OCI-LY7 (cell line): ENCODE measurements at regions not wholly inside any gene's neighbourhood (a gene's known extent, or its start where the extent isn't known, plus 50 kb on each side); places are given as distances from the start of the nearest gene placed in this dataset.

ENCODE experiments used
- BruUV-seq: library from RNA; stranded (reverse); fragments of 400-500 nt; replicated peaks from 2 replicates; lab custom pipeline; 2021; lab: Mats Ljungman, UMichigan
- CTCF ChIA-PET: fragments of 300-600 bp; sonication (Branson Sonifier 250); formaldehyde crosslinking; loops from one replicate; lab custom pipeline; 2022; ENCODE audit warnings: antibody characterized with exemption; ENCODE audit not compliant: unreplicated experiment; lab: Charles Lee
- POLR2A ChIA-PET: fragments of 300-600 bp; sonication (Branson Sonifier 250); formaldehyde crosslinking; loops from one replicate; lab custom pipeline; 2022; ENCODE audit warnings: antibody characterized with exemption; lab: Charles Lee
- DNase-seq: peaks from one replicate; pipeline ENCODE4 v3.0.0-alpha.2; 2015; ENCODE audit warnings: low spot score
- H2AFZ ChIP-seq: fragments of 200-600 bp; sonication (generic), shearing (Covaris generic); 2 replicates; pipeline ENCODE4 v1.6.1; 2014; ENCODE audit warnings: mild to moderate bottlenecking, antibody characterized with exemption, low read length, moderate library complexity
- H3K27ac ChIP-seq: fragments of 200-600 bp; sonication (generic); 2 replicates; pipeline ENCODE4 v1.5.1; 2014; ENCODE audit warnings: mixed run types, low read depth, mild to moderate bottlenecking, moderate library complexity, low read length, inconsistent platforms; ENCODE audit not compliant: poor library complexity, severe bottlenecking
- H3K36me3 ChIP-seq: fragments of 200-600 bp; sonication (generic); 2 replicates; pipeline ENCODE4 v1.6.1; 2014; ENCODE audit warnings: mild to moderate bottlenecking, antibody characterized with exemption, low read length, moderate library complexity, mixed read lengths; ENCODE audit not compliant: insufficient read depth
- H3K4me1 ChIP-seq: fragments of 200-600 bp; sonication (generic); 2 replicates; pipeline ENCODE4 v1.5.1; 2014; ENCODE audit warnings: mild to moderate bottlenecking, low read length; ENCODE audit not compliant: insufficient read depth, poor library complexity, severe bottlenecking
- H3K4me2 ChIP-seq: fragments of 200-600 bp; sonication (generic); 2 replicates; pipeline ENCODE4 v1.6.1; 2014; ENCODE audit warnings: mild to moderate bottlenecking, low read length
- H3K4me3 ChIP-seq: fragments of 200-600 bp; sonication (generic); 2 replicates; pipeline ENCODE4 v1.5.1; 2014; ENCODE audit warnings: mild to moderate bottlenecking, low read depth, low read length; ENCODE audit not compliant: poor library complexity, severe bottlenecking
- H3K79me2 ChIP-seq: fragments of 200-600 bp; sonication (generic); 2 replicates; pipeline ENCODE4 v1.6.1; 2016; ENCODE audit warnings: low read depth, mild to moderate bottlenecking, low read length, moderate library complexity, mixed read lengths; ENCODE audit not compliant: insufficient read depth
- H3K9me2 ChIP-seq: fragments of 200-600 bp; sonication (generic); 2 replicates; pipeline ENCODE4 v1.6.1; 2016; ENCODE audit warnings: mild to moderate bottlenecking, low read length, mixed read lengths; ENCODE audit not compliant: insufficient read depth
- H3K9me3 ChIP-seq: fragments of 200-600 bp; sonication (generic); 2 replicates; pipeline ENCODE4 v1.6.1; 2014; ENCODE audit warnings: mild to moderate bottlenecking, mixed run types, low read length, mixed read lengths
- H4K20me1 ChIP-seq: fragments of 200-600 bp; sonication (generic); 2 replicates; pipeline ENCODE4 v1.6.1; 2014; ENCODE audit warnings: mild to moderate bottlenecking, antibody characterized with exemption, low read length, moderate library complexity, mixed read lengths; ENCODE audit not compliant: insufficient read depth
- EZH2phosphoT487 ChIP-seq: fragments of 200-600 bp; sonication (generic); IDR thresholded peaks from 2 replicates; pipeline ENCODE4 v1.6.1; 2018; ENCODE audit warnings: low read depth, borderline replicate concordance, mild to moderate bottlenecking, mixed run types, antibody characterized with exemption, low read length, moderate library complexity, mixed read lengths
- intact Hi-C: fragments of 100-400 bp; cut with micrococcal nuclease; formaldehyde crosslinking; loops from one replicate; pipeline ENCODE4 v1.10.0; 2022; ENCODE audit not compliant: unreplicated experiment
- TF ChIP-seq, protein P1 (sequence below): fragments of 200-600 bp; sonication (generic); conservative IDR thresholded peaks from 2 replicates; pipeline ENCODE4 v1.5.1; 2014; ENCODE audit warnings: mild to moderate bottlenecking, antibody characterized with exemption, low read length, moderate library complexity, mixed read lengths

DNA sequence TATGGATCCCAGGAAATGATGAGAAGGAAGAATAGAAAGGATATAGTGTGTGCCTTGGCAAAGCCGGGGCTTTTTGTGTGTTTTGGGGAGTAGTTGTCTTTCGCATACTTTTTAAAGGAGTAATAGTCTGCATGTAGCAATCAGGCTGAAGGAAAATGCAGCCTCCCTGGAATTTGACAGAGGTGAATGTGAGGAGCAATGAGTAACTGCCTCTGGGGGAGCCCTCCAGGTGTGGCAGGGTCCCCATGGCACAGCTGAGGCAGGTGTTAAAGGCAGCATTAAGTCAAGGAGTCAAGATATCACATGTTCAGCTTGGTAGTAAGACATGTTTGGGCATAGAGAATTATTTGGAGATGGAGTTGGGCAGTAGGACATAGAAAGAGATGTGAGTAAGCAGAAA is 203.1 kb downstream of the C6orf118 start:
- Histone ChIP-seq H3K4me3 (no peak overlapping the region), H3K9me2 (no peaks in the 10 kb centered on the region), H3K4me1 (no peaks in the 10 kb centered on the region), H4K20me1 (no peaks in the 10 kb centered on the region), H3K4me2 (no peak overlapping the region), H3K79me2 (no peaks in the 10 kb centered on the region), H3K9me3 (no peaks in the 10 kb centered on the region), H3K36me3 (no peaks in the 10 kb centered on the region), H2AFZ (no peak overlapping the region), H3K27ac (no peak overlapping the region)
- intact Hi-C loops = no loop called here
- no peak for DNase-seq
- CTCF ChIA-PET = no interaction called here
- TF ChIP-seq, protein P1, sequence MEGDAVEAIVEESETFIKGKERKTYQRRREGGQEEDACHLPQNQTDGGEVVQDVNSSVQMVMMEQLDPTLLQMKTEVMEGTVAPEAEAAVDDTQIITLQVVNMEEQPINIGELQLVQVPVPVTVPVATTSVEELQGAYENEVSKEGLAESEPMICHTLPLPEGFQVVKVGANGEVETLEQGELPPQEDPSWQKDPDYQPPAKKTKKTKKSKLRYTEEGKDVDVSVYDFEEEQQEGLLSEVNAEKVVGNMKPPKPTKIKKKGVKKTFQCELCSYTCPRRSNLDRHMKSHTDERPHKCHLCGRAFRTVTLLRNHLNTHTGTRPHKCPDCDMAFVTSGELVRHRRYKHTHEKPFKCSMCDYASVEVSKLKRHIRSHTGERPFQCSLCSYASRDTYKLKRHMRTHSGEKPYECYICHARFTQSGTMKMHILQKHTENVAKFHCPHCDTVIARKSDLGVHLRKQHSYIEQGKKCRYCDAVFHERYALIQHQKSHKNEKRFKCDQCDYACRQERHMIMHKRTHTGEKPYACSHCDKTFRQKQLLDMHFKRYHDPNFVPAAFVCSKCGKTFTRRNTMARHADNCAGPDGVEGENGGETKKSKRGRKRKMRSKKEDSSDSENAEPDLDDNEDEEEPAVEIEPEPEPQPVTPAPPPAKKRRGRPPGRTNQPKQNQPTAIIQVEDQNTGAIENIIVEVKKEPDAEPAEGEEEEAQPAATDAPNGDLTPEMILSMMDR = no peak
- no peak for TF ChIP-seq EZH2phosphoT487
- BruUV-seq = no TSS peak
- POLR2A ChIA-PET = no interaction called here

DNA sequence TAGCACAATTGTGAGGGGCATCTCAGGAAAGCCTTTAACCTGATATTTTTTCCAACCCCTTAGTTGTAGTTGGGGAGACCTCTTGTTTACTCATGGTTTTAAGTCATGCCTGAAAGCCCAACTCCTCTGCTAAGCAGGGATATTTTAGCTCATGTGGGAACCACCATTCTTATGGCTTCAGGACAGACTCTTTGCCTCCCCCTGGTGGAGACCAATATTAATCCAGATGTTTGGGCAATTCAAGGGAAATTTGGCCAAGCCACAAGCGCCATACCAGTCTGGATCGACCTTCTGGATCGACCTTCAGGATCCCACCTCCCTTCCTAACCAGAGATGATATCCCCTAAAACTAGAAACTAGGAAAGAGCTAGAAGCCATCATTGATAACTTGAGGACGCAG is 211.2 kb downstream of the C6orf118 start:
- H3K9me3 ChIP-seq = no peaks in the 10 kb centered on the region
- no peak overlapping the region for H3K4me2 ChIP-seq
- H3K9me2 ChIP-seq = no peaks in the 10 kb centered on the region
- CTCF ChIA-PET = no interaction called here
- POLR2A ChIA-PET = interaction anchor here (0.6 kb wide), 1 partner anchor 264 kb away, joined by 3 read pairs; no protein-coding TSS in a partner anchor
- H4K20me1 ChIP-seq = no peaks in the 10 kb centered on the region
- no peaks in the 10 kb centered on the region for H3K4me1 ChIP-seq
- H3K27ac ChIP-seq = no peak overlapping the region
- no peak overlapping the region for H2AFZ ChIP-seq
- peak; percentile 10 for DNase-seq
- BruUV-seq = no TSS peak
- intact Hi-C loops = no loop called here
- no peak overlapping the region for H3K4me3 ChIP-seq
- H3K36me3 ChIP-seq = no peaks in the 10 kb centered on the region
- TF ChIP-seq, protein P1 = peak; percentile 71
- no peak for TF ChIP-seq EZH2phosphoT487
- H3K79me2 ChIP-seq = no peaks in the 10 kb centered on the region

DNA sequence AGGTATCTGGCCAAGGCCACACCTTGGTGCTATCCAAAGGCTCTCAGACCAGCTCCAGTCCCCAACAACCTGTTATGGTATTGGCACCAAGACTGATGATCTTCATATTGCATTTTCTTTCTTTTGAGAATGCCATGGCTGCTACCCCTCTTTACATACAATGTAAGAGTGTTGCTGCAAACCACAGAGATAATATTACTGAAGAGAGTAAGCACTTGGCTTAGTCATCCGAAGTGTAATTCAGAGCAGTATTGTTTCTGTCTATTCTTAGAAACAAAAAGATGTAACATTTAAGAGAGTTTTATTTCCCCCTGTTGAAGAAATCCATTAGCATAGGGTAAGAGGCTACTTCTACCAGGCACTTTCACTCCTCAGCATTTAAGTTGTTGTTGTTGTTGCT is 212.5 kb downstream of the C6orf118 start:
- H3K79me2 ChIP-seq = no peaks in the 10 kb centered on the region
- no peaks in the 10 kb centered on the region for H3K4me1 ChIP-seq
- H4K20me1 ChIP-seq = no peaks in the 10 kb centered on the region
- H3K36me3 ChIP-seq = no peaks in the 10 kb centered on the region
- no peaks in the 10 kb centered on the region for H3K9me2 ChIP-seq
- no peaks in the 10 kb centered on the region for H3K9me3 ChIP-seq
- H3K4me2 ChIP-seq = no peak overlapping the region
- no peak for DNase-seq
- intact Hi-C loops = no loop called here
- no peak overlapping the region for H2AFZ ChIP-seq
- no peak overlapping the region for H3K4me3 ChIP-seq
- ChIA-PET POLR2A (no interaction called here), CTCF (no interaction called here)
- H3K27ac ChIP-seq = no peak overlapping the region
- TF ChIP-seq, protein P1 = no peak
- no peak for TF ChIP-seq EZH2phosphoT487
- no TSS peak for BruUV-seq
